Heart left ventricle (tissue), 16 donors: ENCODE measurements at regions not wholly inside any gene's neighbourhood (a gene's known extent, or its start where the extent isn't known, plus 50 kb on each side); places are given as distances from the start of the nearest gene placed in this dataset.
"Not testable (repeated sequence)": the region's sequence is repeated elsewhere in the genome, so short reads cannot be mapped to it uniquely, and the experiment has no call there.

Experiments used
- ATAC-seq, 4 donors: fragments of 200-7000 bp; cut with Tn5 transposase; one replicate each; pipeline ENCODE4 v1.9.1; 2020 to 2022; ENCODE audit warnings: moderate library complexity in 4 of 4, mild to moderate bottlenecking in 3 of 4, moderate number of reproducible peaks in 1 of 4
- DNase-seq, 5 donors: peaks; one replicate each; pipeline ENCODE4 v3.0.0-alpha.2; 2020
- H3K27ac ChIP-seq, 12 donors: fragments of 200-600 bp; sonication (generic) in 4 of 12; one replicate each; pipeline versions ENCODE4 v1.5.0 to v1.8.0; 2016 to 2022; ENCODE audit warnings: mild to moderate bottlenecking in 2 of 12
- H3K27me3 ChIP-seq, 9 donors: fragments of 200-600 bp; sonication (generic) in 2 of 9; one replicate each; pipeline versions ENCODE4 v1.5.1 to v1.8.0; 2016 to 2022; ENCODE audit warnings: mild to moderate bottlenecking in 3 of 9
- H3K36me3 ChIP-seq, 9 donors: fragments of 200-600 bp; sonication (generic) in 2 of 9; one replicate each; pipeline versions ENCODE4 v1.5.0 to v1.8.0; 2018 to 2022; ENCODE audit warnings: mild to moderate bottlenecking in 2 of 9
- H3K4me1 ChIP-seq, 12 donors: fragments of 200-600 bp; sonication (generic) in 4 of 12; one replicate each; pipeline versions ENCODE4 v1.5.0 to v1.8.0; 2016 to 2022; ENCODE audit warnings: mild to moderate bottlenecking in 3 of 12
- H3K4me3 ChIP-seq, 12 donors: fragments of 200-600 bp; sonication (generic) in 4 of 12; one replicate each; pipeline versions ENCODE4 v1.5.0 to v1.8.0; 2017 to 2022; ENCODE audit warnings: mild to moderate bottlenecking in 9 of 12, moderate library complexity in 4 of 12
- H3K9me3 ChIP-seq, 12 donors: fragments of 200-600 bp; sonication (generic) in 4 of 12; one replicate each; pipeline versions ENCODE4 v1.5.0 to v1.8.0; 2016 to 2022; ENCODE audit warnings: mild to moderate bottlenecking in 1 of 12
- CTCF ChIP-seq, 12 donors: fragments of 200-600 bp; sonication (generic) in 4 of 12; IDR thresholded peaks; one replicate each; pipeline versions ENCODE4 v1.5.0 to v1.8.0; 2018 to 2022; ENCODE audit warnings: antibody characterized with exemption in 12 of 12, mild to moderate bottlenecking in 5 of 12
- POLR2A ChIP-seq, 2 donors: fragments of 450-650 bp; IDR thresholded peaks; one replicate each; pipeline ENCODE4 v1.6.1; 2017; ENCODE audit warnings: antibody characterized with exemption in 2 of 2, mild to moderate bottlenecking in 2 of 2, moderate library complexity in 2 of 2
- WGBS, 4 donors: extraction: QIAGEN DNeasy Blood & Tissue Kit in 2 of 4; methylation state at CpG; one replicate each; pipeline versions ENCODE4 v1.1.5 to v1.1.7; 2013 to 2018; 5-methylcytosine and 5-hydroxymethylcytosine counted together
- intact Hi-C, 10 donors: fragments of 100-400 bp; cut with DNase I; formaldehyde crosslinking; loops; one replicate each; pipeline versions ENCODE4 v1.11.1 to v1.14.2; 2022
- donor health status: ischemic (EF 13 %, LVEDD 7.1; RV severe dilation, severe dysfunction).
- donor health status: healthy with polysubstance abuse.
- donor health status: DM: no; HTN: yes; CAD: no.
- donor health status: DM: no; HTN: no; CAD: no.
- donor health status: ischemic (EF 25% LVEDD 6.9; RV normal size, moderate dysfunction).
- donor health status: ischemic (EF 25% LVEDD 5.7; RV mildly dilated, moderate dysfunction).
- donor health status: healthy.
- donor health status: DM: yes; HTN: yes; CAD: no.
- donor health status: ischemic (EF 35%, LVEDD 5.7; RV mildly dilated, moderate dysfunction).
- donor health status: nonischemic (EF 11% LVEDD 7.7; RV severe dilation, severe dysfunction).
- donor health status: DM: yes; HTN: yes; CAD: no.
- donor health status: PGD.
- donor health status: ischemic (EF 29% LVEDD 5.4; RV normal size, mild dysfunction).
- donor health status: nonischemic (EF 23%, LVEDD 6.1; RV moderate dilation, normal function).

GRCh38 chr12:5114436-5114835 lies 70.8 kb downstream of the KCNA5 start:
- no peak overlapping the region for H3K27ac ChIP-seq
- DNase-seq = no peak
- H3K36me3 ChIP-seq = no peaks in the 10 kb centered on the region
- TF ChIP-seq POLR2A (IDR thresholded peaks at IDR 0.05) (no peak), CTCF (IDR thresholded peaks at IDR 0.05) (no peak)
- H3K27me3 ChIP-seq = peaks cover 0 to 5% (median 0%) of the 10 kb centered on the region in 9 donors
- no peak overlapping the region for H3K4me3 ChIP-seq
- H3K4me1 ChIP-seq = no peaks in the 10 kb centered on the region
- ATAC-seq = no peak
- H3K9me3 ChIP-seq = no peaks in the 10 kb centered on the region
- intact Hi-C loops = no loop called here
- 73 to 81% (median 80%) methylated on average over 7 of the region's 7 CpGs for WGBS, 4 donors

DNA sequence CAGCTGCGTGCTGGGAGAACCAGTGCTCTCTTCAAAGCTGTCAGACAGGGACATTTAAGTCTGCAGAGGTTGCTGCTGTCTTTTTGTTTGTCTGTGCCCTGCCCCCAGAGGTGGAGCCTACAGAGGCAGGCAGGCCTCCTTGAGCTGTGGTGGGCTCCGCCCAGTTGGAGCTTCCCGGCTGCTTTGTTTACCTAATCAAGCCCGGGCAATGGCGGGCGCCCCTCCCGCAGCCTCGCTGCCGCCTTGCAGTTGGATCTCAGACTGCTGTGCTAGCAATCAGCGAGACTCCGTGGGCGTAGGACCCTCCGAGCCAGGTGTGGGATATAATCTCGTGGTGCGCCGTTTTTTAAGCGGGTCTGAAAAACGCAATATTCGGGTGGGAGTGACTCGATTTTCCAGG lies 78.1 kb downstream of the KCNA5 start:
- ATAC-seq, H3K27me3 ChIP-seq, H3K4me1 ChIP-seq, H3K4me3 ChIP-seq, intact Hi-C loops, H3K27ac ChIP-seq, H3K9me3 ChIP-seq, H3K36me3 ChIP-seq, DNase-seq: not testable (repeated sequence)
- 56 to 58% methylated on average over 10 to 12 of the region's 20 CpGs; no CpG with 5 or more reads in 2 of the 4 donors for WGBS, 4 donors

DNA sequence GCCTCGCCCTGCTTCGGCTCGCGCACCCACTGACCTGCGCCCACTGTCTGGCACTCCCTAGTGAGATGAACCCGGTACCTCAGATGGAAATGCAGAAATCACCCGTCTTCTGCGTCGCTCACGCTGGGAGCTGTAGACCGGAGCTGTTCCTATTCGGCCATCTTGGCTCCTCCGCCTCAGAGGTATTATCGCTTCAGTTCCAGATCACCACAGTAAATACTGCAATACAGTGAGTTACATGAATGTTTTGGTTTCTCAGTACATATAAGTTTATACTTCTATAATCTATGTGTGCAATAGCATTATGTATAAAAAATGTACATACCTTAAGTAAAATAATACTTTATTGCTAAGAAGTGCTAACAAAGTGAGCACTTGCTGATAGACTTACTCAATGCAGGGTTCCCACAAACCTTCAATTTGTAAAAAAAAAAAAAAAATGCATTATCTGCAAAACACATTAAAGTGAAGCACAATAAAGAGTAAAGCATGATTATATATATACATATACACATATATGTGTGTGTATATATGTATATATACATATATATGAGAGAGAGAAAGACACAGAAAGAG lies 78.7 kb downstream of the KCNA5 start:
- WGBS, 4 donors = 83 to 98% (median 96%) methylated on average over 8 to 12 of the region's 14 CpGs
- intact Hi-C loops = not testable (repeated sequence)

GRCh38 chr12:5123921-5124320 lies 80.2 kb downstream of the KCNA5 start:
- H3K36me3 ChIP-seq = no peaks in the 10 kb centered on the region
- DNase-seq = no peak
- 53 to 90% (median 85%) methylated on average over 2 of the region's 2 CpGs for WGBS, 4 donors
- intact Hi-C loops = no loop called here
- peaks cover 0 to 1% (median 0%) of the 10 kb centered on the region in 9 donors for H3K27me3 ChIP-seq
- TF ChIP-seq CTCF (IDR thresholded peaks at IDR 0.05) = no peak
- TF ChIP-seq POLR2A (IDR thresholded peaks at IDR 0.05) = no peak
- H3K27ac ChIP-seq = no peak overlapping the region
- no peak for ATAC-seq
- no peak overlapping the region for H3K4me3 ChIP-seq
- no peaks in the 10 kb centered on the region for H3K4me1 ChIP-seq
- H3K9me3 ChIP-seq = no peaks in the 10 kb centered on the region

More for the DNA sequence above, 78.7 kb downstream of the KCNA5 start:
- not testable (repeated sequence) for H3K4me1 ChIP-seq, H3K9me3 ChIP-seq, H3K27ac ChIP-seq, H3K4me3 ChIP-seq, ATAC-seq, H3K27me3 ChIP-seq, DNase-seq, H3K36me3 ChIP-seq

DNA sequence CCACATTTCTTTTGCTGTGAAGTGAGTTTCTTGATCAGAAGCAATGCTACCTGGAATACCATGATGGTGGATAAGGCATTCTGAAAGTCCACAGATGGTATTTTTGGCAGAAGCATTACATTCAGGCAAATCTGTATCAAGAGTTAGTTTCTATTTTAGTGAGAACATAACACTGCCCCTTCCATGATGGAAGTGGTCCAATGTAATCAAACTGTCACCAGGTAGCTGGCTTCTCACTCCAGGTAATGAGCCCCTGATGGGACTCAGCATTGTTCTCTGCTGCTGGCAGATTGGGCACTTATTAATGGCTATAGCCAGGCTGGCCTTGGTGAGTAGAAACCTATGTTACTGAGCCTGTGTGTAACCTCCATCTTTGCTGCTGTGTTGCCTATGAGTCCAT lies 80.7 kb downstream of the KCNA5 start:
- TF ChIP-seq CTCF (IDR thresholded peaks at IDR 0.05) (no peak), POLR2A (IDR thresholded peaks at IDR 0.05) (no peak)
- no peaks in the 10 kb centered on the region for H3K9me3 ChIP-seq
- no peak overlapping the region for H3K4me3 ChIP-seq
- no peaks in the 10 kb centered on the region for H3K4me1 ChIP-seq
- DNase-seq (no peak), ATAC-seq (no peak)
- H3K36me3 ChIP-seq = no peaks in the 10 kb centered on the region
- H3K27ac ChIP-seq = no peak overlapping the region
- intact Hi-C loops = no loop called here
- peaks cover 0 to 5% (median 0%) of the 10 kb centered on the region in 9 donors for H3K27me3 ChIP-seq
